Activated naive CD4-positive, alpha-beta T cell treated with anti-CD3 and anti-CD28 coated beads, Interleukin-2, amount 10 ng/mL, durations not matched to agents 7 days and 5 days (primary cell): ENCODE measurements at regions not wholly inside any gene's neighbourhood (a gene's known extent, or its start where the extent isn't known, plus 50 kb on each side); places are given as distances from the start of the nearest gene placed in this dataset.
"Not testable (repeated sequence)": the region's sequence is repeated elsewhere in the genome, so short reads cannot be mapped to it uniquely, and the experiment has no call there.

ENCODE experiments used
- CTCF ChIA-PET: fragments of 350-600 bp; sonication (Branson Sonifier 250); formaldehyde crosslinking; loops from one replicate; lab custom pipeline; 2021; ENCODE audit warnings: antibody characterized with exemption; lab: Charles Lee
- DNase-seq: peaks from one replicate; pipeline ENCODE4 v3.0.0-alpha.2; 2020
- H3K27ac Mint-ChIP-seq: one replicate; pipeline ENCODE4 v1.8.0; 2021; ENCODE audit warnings: mild to moderate bottlenecking, moderate library complexity, mixed read lengths
- H3K27me3 Mint-ChIP-seq: one replicate; pipeline ENCODE4 v1.8.0; 2021; ENCODE audit warnings: mild to moderate bottlenecking, mixed read lengths
- H3K36me3 Mint-ChIP-seq: one replicate; pipeline ENCODE4 v1.8.0; 2021; ENCODE audit warnings: mixed read lengths
- H3K4me1 Mint-ChIP-seq: one replicate; pipeline ENCODE4 v1.8.0; 2021; ENCODE audit warnings: mixed read lengths
- H3K4me3 Mint-ChIP-seq: one replicate; pipeline ENCODE4 v1.8.0; 2021; ENCODE audit warnings: mild to moderate bottlenecking, moderate library complexity, mixed read lengths
- H3K9me3 Mint-ChIP-seq: one replicate; pipeline ENCODE4 v1.8.0; 2021; ENCODE audit warnings: mixed read lengths

DNA sequence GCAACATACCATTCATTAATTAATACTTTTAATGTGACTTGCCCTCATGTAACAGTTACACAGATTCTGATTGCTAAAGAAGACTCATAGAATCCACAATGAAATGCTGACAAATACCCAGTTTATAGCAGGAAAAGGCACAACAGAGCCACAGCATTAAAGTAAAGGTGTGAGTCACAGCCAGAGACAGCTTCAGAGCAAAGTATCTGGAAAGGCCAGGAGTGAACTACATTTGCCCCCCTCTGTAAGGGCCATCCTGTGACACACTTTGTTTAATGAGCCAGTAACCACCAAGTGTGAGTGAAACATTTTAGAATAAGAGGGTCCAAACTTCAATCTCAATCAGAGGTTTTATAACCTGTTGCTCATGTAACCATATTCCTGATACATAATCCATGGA lies 133.8 kb upstream of the TACR3 start:
- no peak for DNase-seq
- Mint-ChIP-seq H3K27me3 (no peaks in the 10 kb centered on the region), H3K27ac (no peak overlapping the region), H3K4me3 (no peak overlapping the region), H3K36me3 (no peaks in the 10 kb centered on the region), H3K9me3 (peaks cover 14% of the 10 kb centered on the region), H3K4me1 (no peaks in the 10 kb centered on the region)
- CTCF ChIA-PET, result no interaction called here

DNA sequence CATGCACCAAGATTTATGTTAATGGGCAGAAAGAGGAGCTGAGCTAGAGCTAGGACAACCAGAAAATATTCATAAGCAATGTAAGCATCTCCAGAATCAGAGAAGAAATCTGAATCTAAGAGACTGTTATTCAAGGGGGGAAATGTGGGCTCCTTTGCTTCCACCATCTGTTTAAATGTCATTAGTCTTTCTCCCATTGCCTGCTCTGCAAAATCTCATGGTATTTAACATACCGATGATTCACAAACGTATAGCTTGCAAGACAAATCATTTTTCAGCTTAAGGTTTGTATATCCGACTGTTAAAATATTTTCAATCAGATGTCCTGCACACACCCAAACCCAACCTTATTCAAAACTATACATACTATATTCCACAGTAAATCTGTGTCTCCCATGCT lies 133.4 kb upstream of the TACR3 start:
- Mint-ChIP-seq H3K9me3 (peaks cover 16% of the 10 kb centered on the region), H3K27me3 (no peaks in the 10 kb centered on the region), H3K36me3 (no peaks in the 10 kb centered on the region), H3K27ac (no peak overlapping the region), H3K4me3 (no peak overlapping the region), H3K4me1 (no peaks in the 10 kb centered on the region)
- no peak for DNase-seq
- CTCF ChIA-PET, result no interaction called here

DNA sequence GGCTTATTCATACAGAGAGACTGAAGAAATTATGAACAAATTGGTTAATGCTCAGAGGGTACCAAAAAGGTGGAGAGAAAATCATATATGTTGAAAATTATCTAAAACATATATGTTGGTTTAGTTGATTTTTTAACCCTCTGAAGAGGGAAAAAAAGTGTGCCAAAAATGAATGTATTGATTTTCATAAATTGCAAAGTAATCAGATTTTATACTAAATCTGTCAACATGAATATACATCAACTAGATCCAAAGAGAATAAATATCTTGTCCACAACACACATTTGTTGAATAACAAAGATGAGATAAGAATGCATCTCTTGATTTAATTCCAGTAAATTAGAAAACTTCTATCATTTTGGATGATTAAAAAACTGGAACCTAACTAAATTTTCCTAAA lies 125.3 kb upstream of the TACR3 start:
- Mint-ChIP-seq H3K4me3 (no peak overlapping the region), H3K27me3 (no peaks in the 10 kb centered on the region), H3K9me3 (peaks cover 17% of the 10 kb centered on the region), H3K36me3 (no peaks in the 10 kb centered on the region), H3K27ac (no peak overlapping the region), H3K4me1 (no peaks in the 10 kb centered on the region)
- CTCF ChIA-PET, result no interaction called here
- no peak for DNase-seq

DNA sequence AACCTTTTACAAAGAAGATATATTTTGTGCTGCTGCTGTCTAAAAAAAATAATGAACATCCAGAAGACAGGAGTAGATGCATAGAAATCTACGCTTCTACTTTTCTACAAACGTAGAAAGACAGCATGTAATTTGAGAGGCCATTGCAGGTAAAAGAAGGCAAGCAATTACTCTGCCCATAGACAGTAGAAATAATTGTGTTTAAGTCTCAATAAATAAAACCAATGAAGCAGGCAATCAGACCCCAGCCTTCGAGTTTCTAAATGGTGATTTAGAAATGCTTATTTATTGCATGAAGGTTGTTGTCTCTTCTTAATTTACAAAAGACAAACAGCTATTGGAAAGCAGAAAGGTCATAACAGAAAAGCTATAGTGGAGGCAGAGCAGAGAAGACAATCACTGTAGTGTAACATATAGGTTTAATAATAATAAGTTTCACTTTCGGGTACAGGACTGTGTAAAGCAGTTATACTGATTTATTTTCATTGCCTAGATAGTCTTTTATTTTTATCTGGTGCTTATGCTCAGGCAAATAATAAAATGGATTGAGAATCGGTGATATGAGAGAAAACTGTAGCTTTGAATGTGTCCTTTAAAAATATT lies 123.0 kb upstream of the TACR3 start:
- CTCF ChIA-PET, result no interaction called here
- no peak for DNase-seq
- Mint-ChIP-seq H3K27ac (no peak overlapping the region), H3K9me3 (no peaks in the 10 kb centered on the region), H3K27me3 (no peaks in the 10 kb centered on the region), H3K4me1 (no peaks in the 10 kb centered on the region), H3K4me3 (no peak overlapping the region), H3K36me3 (no peaks in the 10 kb centered on the region)

DNA sequence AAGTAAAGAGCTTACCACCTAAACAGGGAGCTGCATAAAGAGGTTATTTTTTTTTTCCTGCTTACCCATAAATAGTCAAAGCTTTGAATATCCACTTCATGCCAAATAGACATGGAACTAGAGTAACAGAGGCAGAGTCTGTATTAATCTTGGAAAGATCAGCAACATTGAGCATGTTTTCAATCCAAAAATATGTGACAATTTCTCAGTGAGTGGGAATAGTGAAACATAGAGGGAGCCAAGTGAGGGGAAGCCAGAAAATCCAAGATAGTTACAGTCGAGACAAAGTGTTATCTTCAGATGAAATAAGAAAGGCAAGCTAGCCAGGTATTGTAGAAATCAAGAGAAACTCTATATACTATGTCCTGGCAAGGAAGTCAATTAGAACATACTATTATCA lies 122.3 kb upstream of the TACR3 start:
- no peak for DNase-seq
- Mint-ChIP-seq H3K9me3 (no peaks in the 10 kb centered on the region), H3K4me3 (no peak overlapping the region), H3K27ac (no peak overlapping the region), H3K36me3 (no peaks in the 10 kb centered on the region), H3K4me1 (no peaks in the 10 kb centered on the region), H3K27me3 (no peaks in the 10 kb centered on the region)
- CTCF ChIA-PET, result no interaction called here

DNA sequence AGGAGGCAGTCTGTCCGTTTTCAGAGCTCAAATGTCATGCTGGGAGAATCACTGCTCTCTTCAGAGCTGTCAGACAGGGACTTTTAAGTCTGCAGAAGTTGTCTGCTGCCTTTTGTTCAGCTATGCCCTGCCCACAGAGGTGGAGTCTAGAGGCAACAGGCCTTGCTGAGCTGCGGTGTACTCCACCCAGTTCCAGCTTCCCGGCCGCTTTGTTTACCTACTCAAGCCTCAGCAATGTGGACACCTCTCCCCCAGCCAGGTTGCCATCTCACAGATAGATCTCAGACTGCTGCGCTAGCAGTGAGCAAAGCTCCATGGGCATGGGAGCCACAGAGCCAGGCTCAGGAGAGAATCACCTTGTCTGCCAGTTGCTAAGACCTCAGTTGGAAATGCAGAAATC lies 90.5 kb upstream of the TACR3 start:
- CTCF ChIA-PET, H3K9me3 Mint-ChIP-seq: not testable (repeated sequence)

DNA sequence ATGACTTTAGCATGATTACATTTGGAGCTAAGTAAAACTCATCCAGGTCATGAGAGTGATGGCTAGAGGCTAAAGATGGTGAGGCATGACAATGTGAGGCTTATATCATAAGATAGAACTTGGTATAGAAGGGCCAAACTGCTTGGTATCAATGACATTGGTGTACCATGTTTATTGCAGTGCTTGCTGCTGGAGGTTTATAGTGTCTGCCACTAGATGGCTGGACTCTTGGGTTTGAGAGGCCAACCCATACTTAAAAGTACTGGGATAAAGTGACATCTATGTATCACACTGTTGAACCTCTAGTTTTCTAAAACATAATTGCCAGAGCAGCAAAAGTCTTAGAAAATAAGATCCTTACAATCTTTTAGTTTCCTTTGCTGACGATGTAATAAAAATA lies 83.0 kb upstream of the TACR3 start:
- no peak for DNase-seq
- no peaks in the 10 kb centered on the region for H3K36me3 Mint-ChIP-seq
- CTCF ChIA-PET, result no interaction called here
- H3K27ac Mint-ChIP-seq, result no peak overlapping the region
- no peaks in the 10 kb centered on the region for H3K27me3 Mint-ChIP-seq
- peaks cover 4% of the 10 kb centered on the region for H3K9me3 Mint-ChIP-seq
- H3K4me1 Mint-ChIP-seq, result no peaks in the 10 kb centered on the region
- no peak overlapping the region for H3K4me3 Mint-ChIP-seq

More for the DNA sequence above, 90.5 kb upstream of the TACR3 start:
- not testable (repeated sequence) for H3K36me3 Mint-ChIP-seq, H3K27me3 Mint-ChIP-seq, DNase-seq, H3K27ac Mint-ChIP-seq, H3K4me3 Mint-ChIP-seq, H3K4me1 Mint-ChIP-seq

DNA sequence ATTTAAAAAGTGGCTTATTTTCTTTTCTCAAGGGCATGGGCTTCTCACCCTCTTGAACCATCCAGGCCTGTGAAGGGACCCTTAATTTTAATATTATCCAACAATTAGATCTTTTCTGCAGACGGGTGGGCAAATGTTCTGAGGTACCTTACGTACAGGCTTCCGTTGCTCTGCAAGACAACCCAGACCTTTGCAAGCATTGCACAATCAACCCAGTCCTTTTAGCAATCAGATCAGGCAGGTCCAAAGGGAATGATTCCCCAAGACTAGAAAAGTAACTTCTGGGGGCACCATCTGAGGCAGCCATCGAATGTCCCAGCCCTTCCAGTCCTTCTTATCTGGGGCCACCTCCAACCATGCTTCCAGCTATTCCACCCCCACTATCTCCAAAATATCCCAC lies 67.3 kb upstream of the TACR3 start:
- DNase-seq, result no peak
- CTCF ChIA-PET, result no interaction called here
- Mint-ChIP-seq H3K9me3 (peaks cover 11% of the 10 kb centered on the region), H3K4me1 (no peaks in the 10 kb centered on the region), H3K27me3 (no peaks in the 10 kb centered on the region), H3K4me3 (no peak overlapping the region), H3K27ac (no peak overlapping the region), H3K36me3 (no peaks in the 10 kb centered on the region)

DNA sequence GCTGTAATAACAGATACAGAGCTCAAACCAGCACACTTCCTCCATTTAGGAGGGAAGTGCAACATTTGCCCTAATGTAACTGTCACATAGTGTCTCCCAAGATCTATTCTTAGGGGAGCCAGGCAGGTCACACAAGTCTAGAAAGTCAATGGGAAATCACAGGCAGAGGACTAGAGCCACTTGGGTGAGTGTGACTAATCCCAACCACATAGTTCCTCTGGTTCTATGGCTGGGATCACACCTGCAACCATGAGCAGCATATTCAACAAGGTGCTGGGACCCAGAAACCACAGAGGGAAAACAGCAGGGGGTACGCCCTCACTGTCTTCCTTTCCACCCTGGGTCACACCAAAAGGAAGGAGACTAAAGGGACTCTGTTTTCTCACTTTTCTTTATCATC lies 66.8 kb upstream of the TACR3 start:
- H3K36me3 Mint-ChIP-seq, result no peaks in the 10 kb centered on the region
- DNase-seq, result no peak
- H3K4me3 Mint-ChIP-seq, result no peak overlapping the region
- no peaks in the 10 kb centered on the region for H3K27me3 Mint-ChIP-seq
- H3K9me3 Mint-ChIP-seq, result peaks cover 11% of the 10 kb centered on the region
- CTCF ChIA-PET, result no interaction called here
- no peaks in the 10 kb centered on the region for H3K4me1 Mint-ChIP-seq
- H3K27ac Mint-ChIP-seq, result no peak overlapping the region

DNA sequence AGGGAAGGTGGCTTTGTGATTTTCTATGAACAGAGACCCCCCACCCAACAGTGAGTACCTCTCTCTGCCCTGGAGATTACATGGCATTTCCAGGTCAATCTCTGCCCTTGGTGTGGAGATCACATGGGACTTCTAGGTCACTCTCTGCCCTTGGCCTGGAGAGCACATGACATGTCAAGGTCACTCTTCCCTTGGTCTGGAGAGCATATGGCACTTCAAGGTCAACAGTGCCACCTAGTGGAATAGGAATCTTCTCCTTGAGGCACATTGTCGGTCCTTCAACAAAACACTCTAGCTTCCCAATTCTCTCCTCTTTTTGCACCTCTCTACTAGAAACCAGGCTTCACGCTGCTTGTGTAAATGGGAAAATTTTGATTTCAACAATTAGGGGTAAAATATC lies 66.2 kb upstream of the TACR3 start:
- CTCF ChIA-PET, result no interaction called here
- no peaks in the 10 kb centered on the region for H3K27me3 Mint-ChIP-seq
- no peaks in the 10 kb centered on the region for H3K36me3 Mint-ChIP-seq
- peaks cover 11% of the 10 kb centered on the region for H3K9me3 Mint-ChIP-seq
- no peak overlapping the region for H3K27ac Mint-ChIP-seq
- H3K4me1 Mint-ChIP-seq, result no peaks in the 10 kb centered on the region
- no peak overlapping the region for H3K4me3 Mint-ChIP-seq
- no peak for DNase-seq

DNA sequence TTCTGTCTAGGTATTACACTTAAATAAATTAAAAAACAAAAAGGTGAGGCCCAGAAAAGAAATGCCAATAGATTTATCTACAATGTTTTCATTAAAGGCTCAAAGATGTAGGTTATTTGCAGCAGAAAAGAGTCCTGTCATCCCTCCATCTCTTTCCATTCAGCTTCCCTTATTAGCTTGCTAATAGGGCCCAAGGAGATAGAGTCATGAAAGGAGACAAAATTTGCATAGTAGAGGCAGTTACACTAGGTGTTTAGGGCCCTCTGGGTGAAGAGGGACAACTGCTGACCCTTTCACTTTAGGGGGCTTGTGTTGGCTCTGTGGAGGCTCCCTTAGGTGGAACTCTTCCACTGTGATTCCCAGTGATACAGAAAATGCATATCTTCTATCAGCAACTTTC lies 58.4 kb upstream of the TACR3 start:
- DNase-seq, result no peak
- no peaks in the 10 kb centered on the region for H3K36me3 Mint-ChIP-seq
- H3K9me3 Mint-ChIP-seq, result no peaks in the 10 kb centered on the region
- H3K4me3 Mint-ChIP-seq, result no peak overlapping the region
- no peak overlapping the region for H3K27ac Mint-ChIP-seq
- no peaks in the 10 kb centered on the region for H3K4me1 Mint-ChIP-seq
- no peaks in the 10 kb centered on the region for H3K27me3 Mint-ChIP-seq
- CTCF ChIA-PET, result no interaction called here

DNA sequence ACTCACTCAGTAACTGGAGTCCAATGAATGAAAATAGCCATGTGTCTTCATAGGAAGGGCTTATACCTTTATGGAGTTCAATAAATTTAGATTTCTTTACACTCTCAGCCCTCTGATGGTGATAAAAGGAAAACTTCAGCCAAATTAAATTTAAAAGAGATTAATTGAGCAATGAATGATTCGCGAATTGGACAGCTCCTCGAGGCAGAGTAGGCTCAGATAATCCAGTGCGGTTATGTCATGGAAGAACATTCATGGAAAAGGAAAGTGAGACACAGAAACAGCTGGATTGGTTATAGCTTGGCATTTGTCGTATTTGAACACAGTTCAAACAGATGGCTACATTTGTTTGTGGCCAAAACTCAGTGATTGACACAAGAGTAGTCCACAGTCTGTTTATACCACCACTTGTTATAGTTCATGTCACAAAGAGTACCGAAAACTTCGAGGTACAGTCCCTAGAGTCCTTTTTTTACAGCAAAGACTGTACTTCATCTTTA lies 54.6 kb upstream of the TACR3 start:
- Mint-ChIP-seq H3K27me3 (no peaks in the 10 kb centered on the region), H3K9me3 (no peaks in the 10 kb centered on the region), H3K36me3 (no peaks in the 10 kb centered on the region), H3K4me3 (no peak overlapping the region), H3K4me1 (no peaks in the 10 kb centered on the region), H3K27ac (no peak overlapping the region)
- no peak for DNase-seq
- CTCF ChIA-PET, result no interaction called here

DNA sequence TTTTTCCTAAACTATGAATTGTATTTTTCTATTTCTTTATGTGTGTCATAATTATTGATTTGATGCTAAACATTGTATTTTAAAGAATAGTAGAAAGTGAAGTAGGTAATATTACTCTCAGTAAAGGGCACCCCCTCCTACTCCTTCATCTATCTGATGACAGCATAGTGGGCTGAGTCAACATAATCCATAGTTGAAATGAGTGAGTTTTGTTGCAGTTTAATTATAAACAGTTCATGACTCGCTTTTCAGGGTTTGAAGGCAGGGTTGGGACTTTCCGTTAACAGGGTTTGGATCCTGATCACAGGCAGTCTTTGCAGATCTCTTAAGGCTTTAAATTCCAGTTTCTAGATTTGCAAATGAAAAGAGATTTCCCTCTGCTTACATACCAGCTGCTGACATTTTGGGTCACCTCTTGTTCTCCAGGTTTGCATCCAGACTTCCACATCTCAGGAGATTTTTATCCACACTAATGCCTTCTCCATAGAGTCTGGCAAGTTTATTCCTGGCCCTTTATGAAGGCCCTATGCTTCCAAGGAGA lies 54.0 kb upstream of the TACR3 start:
- CTCF ChIA-PET, result no interaction called here
- no peak overlapping the region for H3K27ac Mint-ChIP-seq
- H3K4me3 Mint-ChIP-seq, result no peak overlapping the region
- H3K36me3 Mint-ChIP-seq, result no peaks in the 10 kb centered on the region
- no peaks in the 10 kb centered on the region for H3K9me3 Mint-ChIP-seq
- H3K4me1 Mint-ChIP-seq, result no peaks in the 10 kb centered on the region
- DNase-seq, result no peak
- H3K27me3 Mint-ChIP-seq, result no peaks in the 10 kb centered on the region
